ENCODE measurements at regions not wholly inside any gene's neighbourhood (a gene's known extent, or its start where the extent isn't known, plus 50 kb on each side); places are given as distances from the start of the nearest gene placed in this dataset.
"Not testable (repeated sequence)": the region's sequence is repeated elsewhere in the genome, so short reads cannot be mapped to it uniquely, and the experiment has no call there.

- no peak for DNase-seq
These were observed 487.4 kb downstream of the PRDM9 start for GRCh38 chr5:23994581-23995370.

- DNase-seq = no peak
These were observed 489.1 kb downstream of the PRDM9 start for GRCh38 chr5:23996525-23996924.

- DNase-seq = no peak
These were observed 498.0 kb downstream of the PRDM9 start for GRCh38 chr5:24005384-24005783.

GRCh38 chr5:24017710-24018109 is 510.3 kb downstream of the PRDM9 start:
- not testable (repeated sequence) for DNase-seq

- no peak for DNase-seq
These were observed 518.9 kb downstream of the PRDM9 start for GRCh38 chr5:24026288-24026687.

- DNase-seq = no peak
These were observed 535.3 kb downstream of the PRDM9 start for GRCh38 chr5:24042688-24043087.

GRCh38 chr5:24045046-24045445 is 537.6 kb downstream of the PRDM9 start:
- no peak for DNase-seq

- DNase-seq = no peak
These were observed 546.3 kb downstream of the PRDM9 start for GRCh38 chr5:24053737-24054136.

- no peak for DNase-seq
These were observed 551.6 kb downstream of the PRDM9 start for GRCh38 chr5:24059006-24059405.

GRCh38 chr5:24059716-24060115 is 552.3 kb downstream of the PRDM9 start:
- DNase-seq = no peak

- no peak for DNase-seq
These were observed 558.4 kb downstream of the PRDM9 start for GRCh38 chr5:24065779-24066178.

- no peak for DNase-seq
These were observed 559.8 kb downstream of the PRDM9 start for GRCh38 chr5:24067208-24067607.

- DNase-seq = no peak
These were observed 561.1 kb downstream of the PRDM9 start for GRCh38 chr5:24068524-24068923.

GRCh38 chr5:24073107-24073506 is 565.7 kb downstream of the PRDM9 start:
- no peak for DNase-seq

GRCh38 chr5:24080046-24080445 is 564.7 kb downstream of the CDH10 start:
- DNase-seq = no peak

GRCh38 chr5:24094081-24094679 is 550.6 kb downstream of the CDH10 start:
- no peak for DNase-seq

GRCh38 chr5:24102010-24102409 is 542.8 kb downstream of the CDH10 start:
- no peak for DNase-seq

- DNase-seq = no peak
These were observed 541.2 kb downstream of the CDH10 start for GRCh38 chr5:24103451-24104023.

GRCh38 chr5:24110004-24110615 is 534.7 kb downstream of the CDH10 start:
- no peak for DNase-seq

- DNase-seq = no peak
These were observed 532.4 kb downstream of the CDH10 start for GRCh38 chr5:24112420-24112819.

GRCh38 chr5:24118351-24118750 is 526.4 kb downstream of the CDH10 start:
- DNase-seq = no peak

GRCh38 chr5:24135536-24135935 is 509.2 kb downstream of the CDH10 start:
- no peak for DNase-seq

- DNase-seq = peak; percentile 79
These were observed 503.7 kb downstream of the CDH10 start for GRCh38 chr5:24141046-24141445.

GRCh38 chr5:24142341-24142740 is 502.4 kb downstream of the CDH10 start:
- DNase-seq = no peak

Data from femur (tissue), 1 donor.